ENCODE measurements at regions not wholly inside any gene's neighbourhood (a gene's known extent, or its start where the extent isn't known, plus 50 kb on each side); places are given as distances from the start of the nearest gene placed in this dataset.

DNA sequence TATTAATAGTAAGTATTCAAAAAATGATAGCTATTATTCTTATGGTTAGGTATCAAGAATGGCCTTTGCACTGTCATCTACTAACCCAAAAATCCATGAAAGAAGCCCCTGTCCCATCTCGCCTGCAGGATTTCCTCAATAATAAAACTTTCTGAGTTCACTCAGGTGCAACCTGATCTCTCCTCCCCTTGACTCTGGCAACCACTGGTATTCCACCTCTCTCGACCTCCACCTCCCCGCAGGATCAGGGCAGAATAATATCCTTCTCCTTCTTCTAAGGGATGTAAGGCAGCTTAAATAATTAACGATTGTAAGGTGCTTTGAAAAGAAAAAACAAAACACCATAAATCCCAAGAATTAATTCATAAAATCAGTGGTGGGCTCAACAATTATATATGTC, 359.3 kb downstream of the PLPP3 start:
- no peak for TF ChIP-seq ZNF274 (IDR thresholded peaks at IDR 0.05; ENCODE audit: low read depth, low read length)
- no peak for TF ChIP-seq SUZ12 (IDR thresholded peaks at IDR 0.05; ENCODE audit: extremely low read depth, insufficient read depth, insufficient read length)
- no peak for TF ChIP-seq YY1 (IDR thresholded peaks at IDR 0.05; ENCODE audit: insufficient read depth, insufficient read length)

All from NT2/D1 (cell line).